ENCODE measurements at regions not wholly inside any gene's neighbourhood (a gene's known extent, or its start where the extent isn't known, plus 50 kb on each side); places are given as distances from the start of the nearest gene placed in this dataset.

- TF ChIP-seq, protein P1, sequence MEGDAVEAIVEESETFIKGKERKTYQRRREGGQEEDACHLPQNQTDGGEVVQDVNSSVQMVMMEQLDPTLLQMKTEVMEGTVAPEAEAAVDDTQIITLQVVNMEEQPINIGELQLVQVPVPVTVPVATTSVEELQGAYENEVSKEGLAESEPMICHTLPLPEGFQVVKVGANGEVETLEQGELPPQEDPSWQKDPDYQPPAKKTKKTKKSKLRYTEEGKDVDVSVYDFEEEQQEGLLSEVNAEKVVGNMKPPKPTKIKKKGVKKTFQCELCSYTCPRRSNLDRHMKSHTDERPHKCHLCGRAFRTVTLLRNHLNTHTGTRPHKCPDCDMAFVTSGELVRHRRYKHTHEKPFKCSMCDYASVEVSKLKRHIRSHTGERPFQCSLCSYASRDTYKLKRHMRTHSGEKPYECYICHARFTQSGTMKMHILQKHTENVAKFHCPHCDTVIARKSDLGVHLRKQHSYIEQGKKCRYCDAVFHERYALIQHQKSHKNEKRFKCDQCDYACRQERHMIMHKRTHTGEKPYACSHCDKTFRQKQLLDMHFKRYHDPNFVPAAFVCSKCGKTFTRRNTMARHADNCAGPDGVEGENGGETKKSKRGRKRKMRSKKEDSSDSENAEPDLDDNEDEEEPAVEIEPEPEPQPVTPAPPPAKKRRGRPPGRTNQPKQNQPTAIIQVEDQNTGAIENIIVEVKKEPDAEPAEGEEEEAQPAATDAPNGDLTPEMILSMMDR (conservative IDR thresholded peaks at IDR 0.05; ENCODE audit: low read length), result no peak
- TF ChIP-seq EZH2phosphoT487 (IDR thresholded peaks at IDR 0.05; ENCODE audit: borderline replicate concordance, low read depth, low read length), result no peak
Observed at GRCh38 chr12:59321278-59321677, 274.6 kb upstream of the SLC16A7 start.
